ENCODE measurements at regions not wholly inside any gene's neighbourhood (a gene's known extent, or its start where the extent isn't known, plus 50 kb on each side); places are given as distances from the start of the nearest gene placed in this dataset.

GRCh38 chr17:72336804-72337070, 215.9 kb downstream of the SOX9 start:
- no peak for FAIRE-seq
- no peaks in the 10 kb centered on the region for H3K9me3 ChIP-seq

GRCh38 chr17:72338304-72338703, 217.5 kb downstream of the SOX9 start:
- Histone ChIP-seq H3K4me2 (peak overlapping the region; percentile 57), H3K27ac (peak overlapping the region; percentile 47 to 78; a peak in 5 of 6 replicates), H3K4me1 (peaks cover 20% of the 10 kb centered on the region), H3K9me3 (no peaks in the 10 kb centered on the region), H3K4me3 (no peak overlapping the region)
- CTCF ChIA-PET: interaction anchor here (1.3 to 1.4 kb wide), 2 partner anchors 11 to 36 kb away, joined by 3 read pairs; no protein-coding TSS in a partner anchor
- DNase-seq (ENCODE audit: low read depth in 1 of 2, low spot score in 1 of 2): no peak
- no peak for FAIRE-seq
- POLR2A ChIA-PET: interaction anchor here (1.1 kb wide), 1 partner anchor 217 kb away, joined by 3 read pairs; the partner anchor contains the start of gene SOX9
- WGBS (ENCODE audit: missing lambda C conversion rate): 88% methylated on average over 2 of the region's 2 CpGs
- peak in 1 of 2 experiments; percentile 11; a peak in 3 of 6 replicates for ATAC-seq
- TF ChIP-seq CBX2 (IDR thresholded peaks at IDR 0.05; ENCODE audit: borderline replicate concordance, low read depth) (no peak), KDM5A (IDR thresholded peaks at IDR 0.05) (no peak), RAD21 (conservative IDR thresholded peaks at IDR 0.05 in 1 of 2, IDR thresholded peaks at IDR 0.05 in 1 of 2) (no peak), JUNB (IDR thresholded peaks at IDR 0.05) (no peak)

More at GRCh38 chr17:72336804-72337070, 215.9 kb downstream of the SOX9 start:
- Histone ChIP-seq H3K4me2 (no peak overlapping the region), H3K4me3 (no peak overlapping the region), H3K4me1 (peaks cover 20% of the 10 kb centered on the region), H3K27ac (no peak overlapping the region)
- ATAC-seq: no peak
- TF ChIP-seq HEYL (CRISPR knock-in tag; IDR thresholded peaks at IDR 0.05): no peak
- no peak for TF ChIP-seq ELK1 (IDR thresholded peaks at IDR 0.05; ENCODE audit: low read depth, low read length)
- TF ChIP-seq MAX (IDR thresholded peaks at IDR 0.05): no peak
- TF ChIP-seq TP53 (CRISPR knock-in tag; IDR thresholded peaks at IDR 0.05): no peak
- TF ChIP-seq CHD2 (IDR thresholded peaks at IDR 0.05; ENCODE audit: low read length, partially characterized antibody): no peak
- TF ChIP-seq HOXB5 (CRISPR knock-in tag; IDR thresholded peaks at IDR 0.05): no peak
- TF ChIP-seq USF2 (IDR thresholded peaks at IDR 0.05): no peak
- no peak for TF ChIP-seq MAFK (IDR thresholded peaks at IDR 0.05; ENCODE audit: partially characterized antibody)
- TF ChIP-seq SMC3 (IDR thresholded peaks at IDR 0.05): no peak
- POLR2A ChIA-PET: no interaction called here
- WGBS (ENCODE audit: missing lambda C conversion rate): 69% methylated on average over 1 of the region's 1 CpG
- CTCF ChIA-PET: no interaction called here
- no peak for DNase-seq (ENCODE audit: low read depth in 1 of 2, low spot score in 1 of 2)

GRCh38 chr17:72338847-72339790, 218.3 kb downstream of the SOX9 start:
- POLR2A ChIA-PET: interaction anchor here (1.1 to 1.3 kb wide), 2 partner anchors 218 to 866 kb away, joined by 3 read pairs; partner anchors contain the start of gene SOX9
- Histone ChIP-seq H3K4me2 (peak overlapping the region; percentile 57), H3K27ac (peak overlapping the region; percentile 47 to 78), H3K4me1 (peaks cover 20% of the 10 kb centered on the region), H3K9me3 (no peaks in the 10 kb centered on the region), H3K4me3 (no peak overlapping the region)
- ATAC-seq: peak; percentile 62 to 86
- TF ChIP-seq JUN (IDR thresholded peaks at IDR 0.05): 0 out of 5 replicates have a peak, but pooled peaks of 1 of the 2 experiments have one; percentile 15
- TF ChIP-seq EP300 (IDR thresholded peaks at IDR 0.05): peak in 1 of 2 experiments; percentile 32; a peak in 1 of 5 replicates
- TF ChIP-seq FOSL2 (IDR thresholded peaks at IDR 0.05): no peak
- peak; percentile 39; the same call in 1 of the 2 replicates for TF ChIP-seq FOSL2 (CRISPR knock-in tag; IDR thresholded peaks at IDR 0.05)
- TF ChIP-seq ZC3H11A (IDR thresholded peaks at IDR 0.05): no peak
- no peak for TF ChIP-seq NPAS2 (CRISPR knock-in tag; IDR thresholded peaks at IDR 0.05; ENCODE audit: borderline replicate concordance)
- 0 out of 2 replicates have a peak, but pooled peaks have one; percentile 40 for TF ChIP-seq JUNB (IDR thresholded peaks at IDR 0.05)
- no peak for TF ChIP-seq BHLHE40 (IDR thresholded peaks at IDR 0.05; ENCODE audit: low read depth, low read length)
- CTCF ChIA-PET: interaction anchor here (1.0 to 1.8 kb wide), 5 partner anchors 11 to 220 kb away, joined by 3 to 7 read pairs (median 3); no protein-coding TSS in a partner anchor
- peak; percentile 53 to 70 for DNase-seq (ENCODE audit: low read depth in 1 of 2, low spot score in 1 of 2)
- 36% methylated on average over 12 of the region's 12 CpGs for WGBS (ENCODE audit: missing lambda C conversion rate)
- FAIRE-seq: no peak
